ENCODE measurements at regions not wholly inside any gene's neighbourhood (a gene's known extent, or its start where the extent isn't known, plus 50 kb on each side); places are given as distances from the start of the nearest gene placed in this dataset.

- TF ChIP-seq CTCF (IDR thresholded peaks at IDR 0.05) (no peak), POLR2A (IDR thresholded peaks at IDR 0.05) (no peak)
Observed at GRCh38 chr3:177536873-177537272, 339.6 kb upstream of the TBL1XR1 start.

All from thyroid gland (tissue), 4 donors.